KMS-11 (cell line): ENCODE measurements at regions not wholly inside any gene's neighbourhood (a gene's known extent, or its start where the extent isn't known, plus 50 kb on each side); places are given as distances from the start of the nearest gene placed in this dataset.

ENCODE experiments used
- H2AFZ ChIP-seq: fragments of 200-600 bp; sonication (generic); 2 replicates; pipeline ENCODE4 v1.6.1; 2016; ENCODE audit warnings: antibody characterized with exemption, mixed run types, low read depth
- H3K27ac ChIP-seq: fragments of 200-600 bp; sonication (generic); 2 replicates; pipeline ENCODE4 v1.6.1; 2016; ENCODE audit warnings: mild to moderate bottlenecking, mixed run types
- H3K27me3 ChIP-seq: fragments of 200-600 bp; sonication (generic); 2 replicates; pipeline ENCODE4 v1.6.1; 2017; ENCODE audit warnings: mild to moderate bottlenecking, low read depth, mixed run types, moderate library complexity; ENCODE audit not compliant: insufficient read depth
- H3K36me3 ChIP-seq: fragments of 200-600 bp; sonication (generic); 2 replicates; pipeline ENCODE4 v1.6.1; 2017; ENCODE audit warnings: mild to moderate bottlenecking, mixed run types; ENCODE audit not compliant: insufficient read depth
- H3K4me1 ChIP-seq: fragments of 200-600 bp; sonication (generic); 2 replicates; pipeline ENCODE4 v1.6.1; 2016; ENCODE audit warnings: mild to moderate bottlenecking, low read depth, mixed run types; ENCODE audit not compliant: poor library complexity, severe bottlenecking
- H3K4me2 ChIP-seq: fragments of 200-600 bp; sonication (generic); 2 replicates; pipeline ENCODE4 v1.7.0; 2016; ENCODE audit warnings: mild to moderate bottlenecking, mixed run types
- H3K4me3 ChIP-seq: fragments of 200-600 bp; sonication (generic); IDR thresholded peaks from 2 replicates; pipeline ENCODE4 v1.6.1; 2017; ENCODE audit warnings: low read depth, low read length, mixed read lengths; ENCODE audit not compliant: insufficient read depth
- H3K79me2 ChIP-seq: fragments of 200-600 bp; sonication (generic); 2 replicates; pipeline ENCODE4 v1.6.1; 2016; ENCODE audit warnings: low read depth, mixed run types; ENCODE audit not compliant: insufficient read depth
- H3K9ac ChIP-seq: fragments of 200-600 bp; sonication (generic); 2 replicates; pipeline ENCODE4 v1.6.1; 2016; ENCODE audit warnings: mild to moderate bottlenecking, mixed run types
- H4K20me1 ChIP-seq: fragments of 200-600 bp; sonication (generic); 2 replicates; pipeline ENCODE4 v1.6.1; 2016; ENCODE audit warnings: mild to moderate bottlenecking, mixed run types; ENCODE audit not compliant: insufficient read depth
- TF ChIP-seq, protein P1 (sequence below): fragments of 200-600 bp; sonication (generic); conservative IDR thresholded peaks from 2 replicates; pipeline ENCODE4 v1.6.1; 2017; ENCODE audit warnings: low read depth, mild to moderate bottlenecking, antibody characterized with exemption, low read length, moderate library complexity, mixed read lengths

GRCh38 chr15:91491101-91491950 lies 362.2 kb upstream of the SLCO3A1 start:
- no peaks in the 10 kb centered on the region for H3K36me3 ChIP-seq
- H3K4me2 ChIP-seq: no peak overlapping the region
- no peak overlapping the region for H3K9ac ChIP-seq
- no peaks in the 10 kb centered on the region for H3K4me1 ChIP-seq
- no peaks in the 10 kb centered on the region for H3K79me2 ChIP-seq
- no peaks in the 10 kb centered on the region for H3K27me3 ChIP-seq
- no peak overlapping the region for H2AFZ ChIP-seq
- TF ChIP-seq, protein P1, sequence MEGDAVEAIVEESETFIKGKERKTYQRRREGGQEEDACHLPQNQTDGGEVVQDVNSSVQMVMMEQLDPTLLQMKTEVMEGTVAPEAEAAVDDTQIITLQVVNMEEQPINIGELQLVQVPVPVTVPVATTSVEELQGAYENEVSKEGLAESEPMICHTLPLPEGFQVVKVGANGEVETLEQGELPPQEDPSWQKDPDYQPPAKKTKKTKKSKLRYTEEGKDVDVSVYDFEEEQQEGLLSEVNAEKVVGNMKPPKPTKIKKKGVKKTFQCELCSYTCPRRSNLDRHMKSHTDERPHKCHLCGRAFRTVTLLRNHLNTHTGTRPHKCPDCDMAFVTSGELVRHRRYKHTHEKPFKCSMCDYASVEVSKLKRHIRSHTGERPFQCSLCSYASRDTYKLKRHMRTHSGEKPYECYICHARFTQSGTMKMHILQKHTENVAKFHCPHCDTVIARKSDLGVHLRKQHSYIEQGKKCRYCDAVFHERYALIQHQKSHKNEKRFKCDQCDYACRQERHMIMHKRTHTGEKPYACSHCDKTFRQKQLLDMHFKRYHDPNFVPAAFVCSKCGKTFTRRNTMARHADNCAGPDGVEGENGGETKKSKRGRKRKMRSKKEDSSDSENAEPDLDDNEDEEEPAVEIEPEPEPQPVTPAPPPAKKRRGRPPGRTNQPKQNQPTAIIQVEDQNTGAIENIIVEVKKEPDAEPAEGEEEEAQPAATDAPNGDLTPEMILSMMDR: no peak
- H3K27ac ChIP-seq: no peak overlapping the region
- no peak overlapping the region for H3K4me3 ChIP-seq
- no peaks in the 10 kb centered on the region for H4K20me1 ChIP-seq

DNA sequence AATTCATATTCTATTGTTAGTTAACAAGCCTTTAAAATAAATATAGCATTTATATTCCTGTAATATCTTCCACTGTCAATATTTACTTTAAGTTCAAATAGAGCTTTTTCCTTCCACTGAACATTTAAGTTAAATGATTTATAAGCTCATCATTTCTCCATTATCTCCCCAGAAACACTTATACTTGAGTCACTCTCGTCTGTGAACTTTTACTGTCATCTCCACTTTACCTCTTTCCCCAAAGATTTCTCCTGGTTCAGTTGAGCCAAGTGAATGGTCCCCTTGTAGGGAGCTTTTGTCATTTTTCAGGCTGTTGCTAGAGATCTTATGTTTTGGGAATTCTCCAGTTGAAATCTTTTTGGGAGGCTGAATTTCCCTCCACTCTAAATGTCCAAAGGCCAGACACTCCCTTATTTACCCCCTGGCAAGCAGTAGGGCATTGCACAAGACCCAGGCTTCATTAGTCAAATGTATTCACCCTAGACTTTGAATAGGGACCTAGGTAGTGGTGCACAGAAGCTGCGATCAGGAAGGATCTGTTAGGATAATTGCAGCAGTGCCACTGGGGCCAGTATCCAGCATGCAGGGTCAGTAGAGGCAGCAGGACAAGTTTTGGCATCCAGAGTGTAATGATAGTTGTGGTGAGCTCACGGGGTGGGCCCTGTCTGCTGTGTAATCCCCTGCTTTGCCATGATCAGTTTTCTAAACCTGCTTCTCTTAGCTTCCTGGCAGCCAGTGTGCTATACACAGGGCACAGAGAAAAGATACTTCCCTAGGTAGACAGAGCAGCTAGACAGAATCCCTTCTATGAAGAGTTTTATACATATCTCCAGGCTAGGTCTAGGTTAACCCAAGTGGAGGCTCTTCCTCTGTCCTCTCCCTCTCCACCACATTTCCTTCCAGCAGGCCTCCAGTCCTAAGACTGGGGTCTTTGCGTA lies 356.5 kb upstream of the SLCO3A1 start:
- H3K27me3 ChIP-seq: no peaks in the 10 kb centered on the region
- H3K36me3 ChIP-seq: no peaks in the 10 kb centered on the region
- H3K79me2 ChIP-seq: no peaks in the 10 kb centered on the region
- no peak overlapping the region for H3K4me3 ChIP-seq
- H2AFZ ChIP-seq: no peak overlapping the region
- H3K27ac ChIP-seq: no peak overlapping the region
- H3K4me1 ChIP-seq: no peaks in the 10 kb centered on the region
- no peaks in the 10 kb centered on the region for H4K20me1 ChIP-seq
- H3K4me2 ChIP-seq: no peak overlapping the region
- TF ChIP-seq, protein P1: no peak
- H3K9ac ChIP-seq: no peak overlapping the region

DNA sequence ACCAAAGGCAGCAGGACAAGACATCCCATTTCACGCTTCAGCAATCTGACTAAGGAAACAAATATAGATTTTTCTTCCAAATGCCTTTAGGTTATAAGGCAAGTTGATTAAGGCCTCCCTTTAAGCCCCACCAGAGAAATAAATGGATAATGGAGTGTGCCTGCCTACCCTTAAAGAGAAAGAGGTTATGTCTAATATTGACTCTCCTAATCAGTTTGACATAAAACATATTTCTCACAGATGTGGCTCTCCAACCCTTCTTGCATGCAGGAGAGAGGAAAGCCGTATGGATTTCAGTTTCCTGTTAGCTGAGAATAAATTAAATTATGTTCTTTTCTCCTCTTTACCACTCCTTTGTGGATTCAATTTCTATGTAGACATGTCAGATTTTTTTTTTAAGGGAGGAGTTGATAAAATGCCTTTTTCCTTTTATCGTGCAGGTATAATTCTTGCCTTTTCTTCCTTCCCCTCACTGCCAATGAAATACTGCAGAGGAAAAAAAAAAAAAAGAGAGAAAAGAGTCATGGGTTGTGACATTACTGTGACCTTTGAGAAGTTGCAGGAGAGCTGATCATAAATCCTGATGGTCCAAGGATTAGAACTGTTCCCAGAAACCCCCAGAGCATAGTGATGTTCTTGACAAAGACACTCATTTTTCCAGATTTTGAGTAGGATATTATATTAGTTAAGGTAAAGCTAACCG lies 355.3 kb upstream of the SLCO3A1 start:
- Histone ChIP-seq H3K27ac (no peak overlapping the region), H3K4me1 (no peaks in the 10 kb centered on the region), H3K36me3 (no peaks in the 10 kb centered on the region), H3K4me3 (no peak overlapping the region), H3K79me2 (no peaks in the 10 kb centered on the region), H2AFZ (no peak overlapping the region), H3K9ac (no peak overlapping the region), H3K27me3 (no peaks in the 10 kb centered on the region), H4K20me1 (no peaks in the 10 kb centered on the region), H3K4me2 (no peak overlapping the region)
- TF ChIP-seq, protein P1: no peak

GRCh38 chr15:91498749-91499062 lies 354.8 kb upstream of the SLCO3A1 start:
- H3K4me3 ChIP-seq: no peak overlapping the region
- H3K27ac ChIP-seq: no peak overlapping the region
- no peaks in the 10 kb centered on the region for H3K79me2 ChIP-seq
- no peaks in the 10 kb centered on the region for H3K4me1 ChIP-seq
- H3K4me2 ChIP-seq: no peak overlapping the region
- no peaks in the 10 kb centered on the region for H3K36me3 ChIP-seq
- TF ChIP-seq, protein P1: no peak
- no peaks in the 10 kb centered on the region for H4K20me1 ChIP-seq
- H2AFZ ChIP-seq: no peak overlapping the region
- H3K9ac ChIP-seq: no peak overlapping the region
- H3K27me3 ChIP-seq: no peaks in the 10 kb centered on the region
